ENCODE measurements at regions not wholly inside any gene's neighbourhood (a gene's known extent, or its start where the extent isn't known, plus 50 kb on each side); places are given as distances from the start of the nearest gene placed in this dataset.
"Not testable (repeated sequence)": the region's sequence is repeated elsewhere in the genome, so short reads cannot be mapped to it uniquely, and the experiment has no call there.

GRCh38 chr11:104704146-104704830 is 194.0 kb downstream of the CASP12 start:
- DNase-seq: no peak

- DNase-seq: no peak
Measured at GRCh38 chr11:104700609-104701008, 197.7 kb downstream of the CASP12 start.

GRCh38 chr11:104699981-104700380 is 198.3 kb downstream of the CASP12 start:
- no peak for DNase-seq

GRCh38 chr11:104695065-104695463 is 203.2 kb downstream of the CASP12 start:
- peak in 1 of 2 donors; percentile 37 for DNase-seq

- DNase-seq: peak; percentile 57 to 61
Measured at GRCh38 chr11:104694259-104695064, 203.8 kb downstream of the CASP12 start.

GRCh38 chr11:104692751-104693150 is 205.5 kb downstream of the CASP12 start:
- DNase-seq: no peak

DNA sequence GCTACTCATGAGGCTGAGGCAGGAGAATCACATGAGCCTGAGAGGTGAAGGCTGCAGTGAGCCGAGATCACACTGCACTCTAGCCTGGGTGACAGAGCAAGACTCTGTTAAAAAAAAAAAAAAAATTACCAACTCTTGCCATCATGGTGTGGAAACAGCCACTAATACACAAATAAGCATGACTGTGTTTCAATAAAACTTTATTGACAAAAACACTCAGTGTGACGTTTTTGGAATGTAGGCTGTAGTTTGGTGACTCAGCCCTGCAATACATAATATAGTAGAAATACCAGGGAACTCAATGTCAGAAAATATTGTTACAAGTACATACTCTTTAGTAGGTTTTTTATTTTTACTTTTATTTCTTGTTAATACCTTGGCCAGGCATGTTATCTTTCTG is 207.1 kb downstream of the CASP12 start:
- DNase-seq: no peak

DNA sequence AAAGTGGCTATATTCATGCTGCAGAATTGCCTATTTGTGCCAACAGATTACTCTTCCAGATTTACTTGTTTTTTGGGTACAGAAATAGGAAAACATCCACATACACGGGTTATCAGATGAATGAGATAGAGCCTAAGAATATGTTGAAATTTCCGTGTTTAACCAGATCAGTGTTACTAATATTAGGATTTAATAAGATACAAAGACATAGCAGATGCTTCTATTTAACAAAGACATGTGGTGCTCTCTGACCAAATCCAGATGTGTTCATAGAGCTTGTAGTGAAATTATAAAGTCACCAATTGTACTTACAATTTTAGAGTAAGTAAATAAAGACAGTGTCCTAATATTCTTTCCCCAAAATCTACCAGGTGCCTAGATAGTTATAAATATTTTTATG is 208.0 kb downstream of the CASP12 start:
- DNase-seq: no peak

- DNase-seq: peak; percentile 32 to 44
Measured at GRCh38 chr11:104688731-104689130, 209.5 kb downstream of the CASP12 start.

DNA sequence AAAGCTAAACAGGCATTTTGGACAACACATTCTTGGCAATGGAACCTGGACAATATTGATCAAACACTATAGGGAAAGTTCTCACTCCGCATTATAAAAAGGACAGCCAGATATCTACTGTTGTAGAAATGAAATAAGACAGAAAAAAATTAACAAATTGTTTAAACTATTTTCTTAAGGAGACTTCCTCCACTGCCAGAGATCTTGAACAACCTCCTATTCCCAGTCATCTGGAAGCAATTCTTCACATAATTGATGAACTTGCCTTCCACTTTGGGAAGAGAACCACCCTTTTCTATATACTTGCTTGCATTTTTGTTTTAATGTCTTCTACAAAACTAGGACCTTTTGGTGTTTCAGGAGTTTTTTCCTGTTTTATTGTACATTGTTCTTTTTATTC is 216.1 kb downstream of the CASP12 start:
- no peak for DNase-seq

DNA sequence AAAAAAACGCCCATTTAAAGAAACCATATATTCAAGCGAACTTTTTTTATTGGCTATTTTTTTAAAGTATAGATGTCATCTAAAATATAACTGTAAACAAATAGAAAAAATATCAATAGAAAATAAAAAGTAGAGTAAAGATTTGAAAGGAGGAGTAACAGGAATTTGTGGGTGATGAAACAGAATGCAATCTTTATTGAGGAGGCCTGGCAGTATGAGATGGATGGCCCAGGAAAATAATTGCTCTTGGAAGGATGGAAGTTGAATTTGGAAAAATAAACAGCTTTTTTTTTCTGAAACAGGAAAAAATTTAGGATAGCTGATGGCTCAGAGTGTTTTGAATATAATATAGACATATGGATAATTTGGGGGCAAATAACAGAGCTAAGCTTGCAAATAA is 219.0 kb downstream of the CASP12 start:
- no peak for DNase-seq

DNA sequence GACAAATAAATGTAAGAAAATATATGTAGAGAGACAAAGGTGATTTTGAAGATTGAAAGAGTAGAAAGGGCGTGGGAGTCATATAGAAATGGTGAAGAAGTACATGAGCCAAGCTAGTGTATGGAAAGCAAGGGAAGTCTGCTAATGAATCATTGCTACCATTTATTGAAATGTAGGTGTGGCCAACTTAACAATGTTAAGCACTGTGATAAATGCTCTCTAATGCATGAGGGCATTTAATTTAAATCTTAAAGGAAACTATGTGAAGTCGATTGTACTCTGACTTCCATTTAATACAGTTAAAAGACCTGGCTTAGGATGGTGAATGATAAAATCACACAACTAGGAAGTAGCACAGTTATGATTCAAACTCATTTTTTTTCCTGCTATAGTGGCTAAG is 219.9 kb downstream of the CASP12 start:
- no peak for DNase-seq

- not testable (repeated sequence) for DNase-seq
Measured at GRCh38 chr11:104677069-104677468, 221.2 kb downstream of the CASP12 start.

GRCh38 chr11:104672897-104673296 is 225.4 kb downstream of the CASP12 start:
- no peak for DNase-seq

DNA sequence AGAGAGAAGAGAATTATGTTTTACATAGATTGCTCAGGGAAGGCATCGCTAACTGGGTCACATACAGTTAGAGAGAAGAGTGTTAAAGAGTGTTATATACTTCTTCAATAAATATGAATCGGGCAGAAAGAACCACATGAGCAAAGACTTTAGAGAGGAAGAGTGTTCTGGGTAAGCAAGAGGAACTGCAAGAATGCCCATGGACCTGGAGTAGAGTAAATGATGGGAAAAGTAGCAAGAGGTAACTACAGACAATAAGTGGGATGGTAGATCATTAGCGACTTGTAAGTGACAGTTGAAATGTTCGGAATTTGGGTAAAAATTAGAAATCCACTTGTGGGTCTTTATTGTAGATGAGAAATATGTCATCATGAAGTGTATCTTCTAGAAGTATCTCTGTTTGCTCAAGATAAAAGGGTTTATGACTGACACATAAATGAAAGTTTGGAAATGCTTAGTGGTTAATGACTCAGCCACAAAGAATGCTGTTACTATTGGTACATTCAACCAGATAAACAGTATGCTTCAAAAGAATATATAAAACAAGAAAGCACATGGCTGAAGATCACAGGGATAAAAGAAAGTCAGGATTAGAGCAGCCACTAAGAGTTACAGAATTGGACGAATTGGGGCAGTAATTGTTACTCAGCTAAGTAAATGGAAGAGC is 229.3 kb downstream of the CASP12 start:
- peak in 1 of 2 donors; percentile 5 for DNase-seq

- no peak for DNase-seq
Measured at GRCh38 chr11:104666624-104667023, 231.6 kb downstream of the CASP12 start.

GRCh38 chr11:104665641-104666040 is 232.6 kb downstream of the CASP12 start:
- DNase-seq: peak; percentile 13 to 42

DNA sequence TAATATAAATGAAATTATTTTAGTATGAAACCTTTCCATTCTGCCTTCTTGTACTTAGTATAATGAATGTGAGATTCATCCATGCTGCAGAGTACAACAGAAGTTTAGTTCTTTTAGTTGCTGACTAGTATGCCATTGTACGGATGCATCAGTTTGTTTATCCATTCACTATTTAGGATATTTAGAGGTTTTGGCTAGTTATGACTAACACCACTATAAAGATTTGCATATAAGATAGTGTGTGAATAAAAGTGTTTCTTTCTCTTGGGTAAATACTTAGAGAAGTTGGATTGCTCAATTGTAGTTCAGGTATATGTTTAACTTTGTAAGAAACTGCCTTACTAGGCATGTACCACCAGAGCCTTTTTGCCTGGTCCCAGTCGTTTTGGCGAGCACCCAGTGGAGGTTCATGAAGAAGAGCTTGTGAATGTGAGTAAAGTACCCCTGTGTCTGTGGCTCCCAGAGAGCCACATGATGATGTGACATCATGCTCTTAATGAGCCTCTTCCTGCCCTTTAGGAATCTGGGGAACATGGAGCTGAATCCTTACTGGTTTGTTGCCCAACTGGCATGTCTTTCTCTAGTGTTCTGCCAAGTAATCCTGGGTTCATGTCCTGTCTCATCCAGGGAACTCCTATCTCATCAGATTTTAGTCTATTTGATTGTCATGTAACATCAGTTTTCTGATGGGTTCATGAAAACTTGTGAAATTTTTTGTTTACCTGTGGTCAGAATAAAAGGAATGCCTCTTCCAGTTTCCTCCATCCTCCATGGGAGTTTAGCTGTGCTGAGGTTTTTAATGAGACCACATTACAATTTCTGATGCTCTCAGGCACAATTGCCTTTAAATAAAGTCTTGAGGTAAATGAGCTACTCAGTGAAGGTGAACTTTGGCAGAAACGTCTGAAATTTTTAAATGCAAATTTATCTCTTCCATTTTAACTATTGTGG is 234.8 kb downstream of the CASP12 start:
- no peak for DNase-seq

DNA sequence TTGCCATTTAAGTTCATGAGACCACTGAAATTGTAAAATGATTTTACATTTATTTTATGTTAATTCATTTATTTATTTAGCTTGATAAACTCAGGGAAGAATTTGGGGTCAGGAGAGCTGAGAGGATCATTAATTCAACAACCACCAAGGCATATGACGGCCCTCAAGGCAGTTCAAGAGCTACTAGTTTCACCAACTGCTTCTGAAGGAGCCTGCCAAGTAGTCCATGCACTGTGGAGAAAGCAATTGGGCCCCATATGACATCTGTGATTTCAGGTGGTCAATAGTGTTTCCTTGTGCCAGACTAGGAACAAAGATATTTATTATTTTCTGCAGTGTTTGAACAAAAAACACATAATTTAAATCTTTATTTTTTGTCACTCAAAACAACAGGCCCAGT is 236.4 kb downstream of the CASP12 start:
- no peak for DNase-seq

GRCh38 chr11:104661471-104661870 is 236.8 kb downstream of the CASP12 start:
- no peak for DNase-seq

DNA sequence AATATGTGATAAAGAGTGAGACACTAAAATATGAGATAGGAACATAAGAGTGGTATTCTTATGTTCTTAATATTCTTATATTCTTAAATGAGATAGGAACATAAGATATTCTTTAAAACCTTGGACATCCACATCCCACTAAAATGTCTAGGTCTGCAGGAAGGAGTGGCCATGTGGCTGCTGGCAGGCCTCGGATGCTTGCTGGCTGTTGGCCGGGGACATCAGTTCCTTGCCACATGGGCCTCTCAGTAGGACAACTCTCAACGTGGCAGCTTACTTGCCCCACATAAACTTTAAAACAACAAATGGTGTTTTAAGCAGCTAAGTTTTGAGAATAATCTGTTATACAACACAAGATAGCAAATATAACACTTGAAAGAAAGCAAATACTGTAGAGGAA is 240.1 kb downstream of the CASP12 start:
- DNase-seq: no peak

DNA sequence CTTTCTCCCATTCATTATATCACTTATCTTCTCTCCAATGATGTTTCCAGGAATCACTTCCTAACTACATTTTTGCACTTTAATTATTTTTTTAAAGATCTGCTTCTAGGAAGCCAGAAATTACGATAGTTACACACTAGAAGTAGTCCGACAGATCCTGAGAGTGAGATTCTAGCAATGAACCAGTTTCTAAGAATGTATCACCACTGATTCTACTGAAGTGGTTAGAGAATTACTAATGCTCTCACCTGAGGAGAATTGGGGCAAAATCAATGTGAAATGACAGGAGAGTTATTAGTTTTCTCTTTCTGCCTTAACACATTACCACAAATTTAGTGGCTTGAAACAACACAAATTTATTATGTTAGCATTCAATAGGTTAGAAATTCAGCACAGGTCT is 241.2 kb downstream of the CASP12 start:
- DNase-seq: no peak

Measured in inflammatory macrophage (primary cell).